ENCODE measurements at regions not wholly inside any gene's neighbourhood (a gene's known extent, or its start where the extent isn't known, plus 50 kb on each side); places are given as distances from the start of the nearest gene placed in this dataset.
"Not testable (repeated sequence)": the region's sequence is repeated elsewhere in the genome, so short reads cannot be mapped to it uniquely, and the experiment has no call there.

GRCh38 chr4:75386426-75386825 lies 127.8 kb downstream of the RCHY1 start:
- not testable (repeated sequence) for TF ChIP-seq EZH2 (IDR thresholded peaks at IDR 0.05; ENCODE audit: borderline replicate concordance, insufficient read depth, low read depth, low read length, poor library complexity, severe bottlenecking); CTCF (IDR thresholded peaks at IDR 0.05)
